WTC11 (cell line): ENCODE measurements at regions not wholly inside any gene's neighbourhood (a gene's known extent, or its start where the extent isn't known, plus 50 kb on each side); places are given as distances from the start of the nearest gene placed in this dataset.

Experiments
- ATAC-seq: fragments of 200-7000 bp; cut with Tn5 transposase; 2 replicates; pipeline ENCODE4 v1.10.0; 2021; ENCODE audit warnings: mild to moderate bottlenecking, moderate library complexity
- CTCF ChIA-PET: fragments of 300-600 bp; sonication (Branson Sonifier 250); formaldehyde crosslinking; loops from one replicate; lab custom pipeline; 2021; ENCODE audit warnings: antibody characterized with exemption; lab: Charles Lee
- POLR2A ChIA-PET: fragments of 350-600 bp; sonication (Branson Sonifier 250); formaldehyde crosslinking; loops from one replicate; lab custom pipeline; 2021; ENCODE audit warnings: antibody characterized with exemption; lab: Charles Lee
- DNase-seq: peaks from one replicate; pipeline ENCODE4 v3.0.0; 2021; ENCODE audit warnings: low spot score
- H3K27ac Mint-ChIP-seq: 2 replicates; pipeline ENCODE4 v1.8.0; 2021; ENCODE audit warnings: mixed read lengths
- H3K27me3 Mint-ChIP-seq: 2 replicates; pipeline ENCODE4 v1.8.0; 2021; ENCODE audit warnings: low read depth, mild to moderate bottlenecking, moderate library complexity, mixed read lengths
- H3K36me3 Mint-ChIP-seq: 2 replicates; pipeline ENCODE4 v1.8.0; 2021; ENCODE audit warnings: mixed read lengths
- H3K4me1 Mint-ChIP-seq: 2 replicates; pipeline ENCODE4 v1.8.0; 2022; ENCODE audit warnings: mixed read lengths
- H3K4me3 Mint-ChIP-seq: 2 replicates; pipeline ENCODE4 v1.8.0; 2021; ENCODE audit warnings: mild to moderate bottlenecking, moderate library complexity, mixed read lengths
- H3K9me3 Mint-ChIP-seq: 2 replicates; pipeline ENCODE4 v1.8.0; 2021; ENCODE audit warnings: mixed read lengths
- CBFB ChIP-seq: sonication (generic); formaldehyde crosslinking; IDR thresholded peaks from 2 replicates; pipeline ENCODE4 v1.8.1; 2022; ENCODE audit warnings: mild to moderate bottlenecking, low read depth, missing genetic modification reagents
- GABPB1 ChIP-seq: sonication (generic); formaldehyde crosslinking; IDR thresholded peaks from 2 replicates; pipeline ENCODE4 v1.8.1; 2023; ENCODE audit warnings: mild to moderate bottlenecking, missing genetic modification reagents
- IRF2 ChIP-seq: sonication (generic); formaldehyde crosslinking; IDR thresholded peaks from 2 replicates; pipeline ENCODE4 v1.8.0; 2022; ENCODE audit warnings: low read depth, missing genetic modification reagents, borderline replicate concordance
- NFATC4 ChIP-seq: fragments of 250-450 bp; sonication (Bioruptor Pico); IDR thresholded peaks from 2 replicates; pipeline ENCODE4 v1.9.0; 2021; ENCODE audit warnings: mild to moderate bottlenecking
- NR1H2 ChIP-seq: sonication (generic); formaldehyde crosslinking; IDR thresholded peaks from 2 replicates; pipeline ENCODE4 v1.9.0; 2021; ENCODE audit warnings: mild to moderate bottlenecking, moderate library complexity, missing genetic modification reagents
- NR3C1 ChIP-seq: sonication (generic); formaldehyde crosslinking; conservative IDR thresholded peaks from 2 replicates; pipeline ENCODE4 v1.8.1; 2023; ENCODE audit warnings: low read depth, mild to moderate bottlenecking, missing genetic modification reagents
- SMAD4 ChIP-seq: sonication (generic); formaldehyde crosslinking; IDR thresholded peaks from 2 replicates; pipeline ENCODE4 v1.8.0; 2022; ENCODE audit warnings: mild to moderate bottlenecking, missing genetic modification reagents
- SOX15 ChIP-seq: fragments of 250-450 bp; sonication (Bioruptor Pico); IDR thresholded peaks from 2 replicates; pipeline ENCODE4 v1.9.0; 2021; ENCODE audit warnings: mild to moderate bottlenecking
- TP53 ChIP-seq: sonication (generic); formaldehyde crosslinking; IDR thresholded peaks from 2 replicates; pipeline ENCODE4 v1.8.1; 2023; ENCODE audit warnings: mild to moderate bottlenecking, missing genetic modification reagents
- ZNF121 ChIP-seq: sonication (generic); formaldehyde crosslinking; IDR thresholded peaks from 2 replicates; pipeline ENCODE4 v1.8.0; 2023; ENCODE audit warnings: missing genetic modification reagents
- TF ChIP-seq, protein P1 (sequence below): sonication (generic); formaldehyde crosslinking; IDR thresholded peaks from 2 replicates; pipeline ENCODE4 v1.8.1; 2023; ENCODE audit warnings: mild to moderate bottlenecking, missing genetic modification reagents
- TF ChIP-seq, protein P2 (sequence below): sonication (generic); formaldehyde crosslinking; IDR thresholded peaks from 2 replicates; pipeline ENCODE4 v1.8.0; 2023; ENCODE audit warnings: missing genetic modification reagents, mild to moderate bottlenecking, borderline replicate concordance
- TF ChIP-seq, protein P3 (sequence below): sonication (generic); formaldehyde crosslinking; IDR thresholded peaks from 2 replicates; pipeline ENCODE4 v1.8.1; 2022; ENCODE audit warnings: missing genetic modification reagents, borderline replicate concordance
- TF ChIP-seq, protein P4 (sequence below): fragments of 250-450 bp; sonication (Bioruptor Pico); IDR thresholded peaks from 2 replicates; pipeline ENCODE4 v1.9.0; 2021; ENCODE audit warnings: mild to moderate bottlenecking
- TF ChIP-seq, protein P5 (sequence below): fragments of 250-450 bp; sonication (Bioruptor Pico); IDR thresholded peaks from 2 replicates; pipeline ENCODE4 v1.9.0; 2021; ENCODE audit warnings: mild to moderate bottlenecking, borderline replicate concordance
- TF ChIP-seq, protein P6 (sequence below): sonication (generic); formaldehyde crosslinking; IDR thresholded peaks from 2 replicates; pipeline ENCODE4 v1.8.1; 2023; ENCODE audit warnings: mild to moderate bottlenecking, missing genetic modification reagents, moderate library complexity
- TF ChIP-seq, protein P7 (sequence below): sonication (generic); formaldehyde crosslinking; IDR thresholded peaks from 2 replicates; pipeline ENCODE4 v1.8.0; 2022; ENCODE audit warnings: missing genetic modification reagents

DNA sequence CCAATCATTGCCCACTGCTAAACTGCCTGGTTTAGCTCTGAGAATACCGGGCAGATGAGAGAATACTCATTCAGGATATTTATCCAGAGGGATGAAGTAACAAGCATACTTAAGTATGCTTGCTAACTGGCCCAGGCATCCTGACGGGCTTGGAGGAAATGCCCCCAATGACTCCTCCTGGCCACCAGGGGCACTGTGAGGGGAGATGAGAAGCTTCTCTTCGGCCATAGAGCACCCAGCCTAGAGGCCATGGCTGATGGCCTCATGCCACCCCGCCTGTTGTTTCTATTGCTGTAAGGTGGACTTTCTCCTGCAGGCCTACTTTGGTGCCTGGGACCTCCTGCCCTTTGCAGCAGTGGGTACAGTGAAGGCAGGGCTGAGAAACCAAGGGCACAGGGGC, 134.5 kb upstream of the FSTL4 start (continued):
- no peak for TF ChIP-seq NR3C1

DNA sequence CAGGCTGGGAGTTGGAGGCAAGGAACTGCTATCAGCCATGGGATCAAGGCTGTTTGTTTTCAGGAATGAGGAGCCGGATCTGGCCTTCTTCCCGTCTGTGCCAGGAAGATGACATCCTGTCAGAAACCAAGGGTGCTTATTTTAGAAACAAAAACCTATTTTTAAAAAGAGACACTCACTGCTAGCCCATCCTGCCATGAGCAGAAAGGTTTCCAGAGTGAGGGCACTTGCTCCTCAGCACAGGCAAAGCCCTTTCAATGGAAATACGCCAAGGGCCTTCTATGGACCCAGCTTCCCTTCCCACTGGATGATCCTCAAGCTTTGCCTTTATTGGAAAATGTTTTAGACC, 132.6 kb upstream of the FSTL4 start:
- DNase-seq (no peak), ATAC-seq (no peak)
- H3K27ac Mint-ChIP-seq, result no peak overlapping the region
- peaks cover 4% of the 10 kb centered on the region; the same call in 1 of the 2 replicates for H3K9me3 Mint-ChIP-seq
- no peaks in the 10 kb centered on the region for H3K36me3 Mint-ChIP-seq
- no peaks in the 10 kb centered on the region for H3K4me1 Mint-ChIP-seq
- no peaks in the 10 kb centered on the region; the same call in 1 of the 2 replicates for H3K27me3 Mint-ChIP-seq
- ChIA-PET POLR2A (no interaction called here), CTCF (interaction anchor here (1.6 kb wide), 1 partner anchor 10 kb away, joined by 6 read pairs; no protein-coding TSS in a partner anchor)
- H3K4me3 Mint-ChIP-seq, result no peak overlapping the region
- TF ChIP-seq ZNF121 (CRISPR knock-in tag), result no peak
- TF ChIP-seq, protein P1, sequence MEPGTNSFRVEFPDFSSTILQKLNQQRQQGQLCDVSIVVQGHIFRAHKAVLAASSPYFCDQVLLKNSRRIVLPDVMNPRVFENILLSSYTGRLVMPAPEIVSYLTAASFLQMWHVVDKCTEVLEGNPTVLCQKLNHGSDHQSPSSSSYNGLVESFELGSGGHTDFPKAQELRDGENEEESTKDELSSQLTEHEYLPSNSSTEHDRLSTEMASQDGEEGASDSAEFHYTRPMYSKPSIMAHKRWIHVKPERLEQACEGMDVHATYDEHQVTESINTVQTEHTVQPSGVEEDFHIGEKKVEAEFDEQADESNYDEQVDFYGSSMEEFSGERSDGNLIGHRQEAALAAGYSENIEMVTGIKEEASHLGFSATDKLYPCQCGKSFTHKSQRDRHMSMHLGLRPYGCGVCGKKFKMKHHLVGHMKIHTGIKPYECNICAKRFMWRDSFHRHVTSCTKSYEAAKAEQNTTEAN (CRISPR knock-in tag), result no peak
- no peak for TF ChIP-seq SOX15 (CRISPR knock-in tag)
- TF ChIP-seq, protein P2, sequence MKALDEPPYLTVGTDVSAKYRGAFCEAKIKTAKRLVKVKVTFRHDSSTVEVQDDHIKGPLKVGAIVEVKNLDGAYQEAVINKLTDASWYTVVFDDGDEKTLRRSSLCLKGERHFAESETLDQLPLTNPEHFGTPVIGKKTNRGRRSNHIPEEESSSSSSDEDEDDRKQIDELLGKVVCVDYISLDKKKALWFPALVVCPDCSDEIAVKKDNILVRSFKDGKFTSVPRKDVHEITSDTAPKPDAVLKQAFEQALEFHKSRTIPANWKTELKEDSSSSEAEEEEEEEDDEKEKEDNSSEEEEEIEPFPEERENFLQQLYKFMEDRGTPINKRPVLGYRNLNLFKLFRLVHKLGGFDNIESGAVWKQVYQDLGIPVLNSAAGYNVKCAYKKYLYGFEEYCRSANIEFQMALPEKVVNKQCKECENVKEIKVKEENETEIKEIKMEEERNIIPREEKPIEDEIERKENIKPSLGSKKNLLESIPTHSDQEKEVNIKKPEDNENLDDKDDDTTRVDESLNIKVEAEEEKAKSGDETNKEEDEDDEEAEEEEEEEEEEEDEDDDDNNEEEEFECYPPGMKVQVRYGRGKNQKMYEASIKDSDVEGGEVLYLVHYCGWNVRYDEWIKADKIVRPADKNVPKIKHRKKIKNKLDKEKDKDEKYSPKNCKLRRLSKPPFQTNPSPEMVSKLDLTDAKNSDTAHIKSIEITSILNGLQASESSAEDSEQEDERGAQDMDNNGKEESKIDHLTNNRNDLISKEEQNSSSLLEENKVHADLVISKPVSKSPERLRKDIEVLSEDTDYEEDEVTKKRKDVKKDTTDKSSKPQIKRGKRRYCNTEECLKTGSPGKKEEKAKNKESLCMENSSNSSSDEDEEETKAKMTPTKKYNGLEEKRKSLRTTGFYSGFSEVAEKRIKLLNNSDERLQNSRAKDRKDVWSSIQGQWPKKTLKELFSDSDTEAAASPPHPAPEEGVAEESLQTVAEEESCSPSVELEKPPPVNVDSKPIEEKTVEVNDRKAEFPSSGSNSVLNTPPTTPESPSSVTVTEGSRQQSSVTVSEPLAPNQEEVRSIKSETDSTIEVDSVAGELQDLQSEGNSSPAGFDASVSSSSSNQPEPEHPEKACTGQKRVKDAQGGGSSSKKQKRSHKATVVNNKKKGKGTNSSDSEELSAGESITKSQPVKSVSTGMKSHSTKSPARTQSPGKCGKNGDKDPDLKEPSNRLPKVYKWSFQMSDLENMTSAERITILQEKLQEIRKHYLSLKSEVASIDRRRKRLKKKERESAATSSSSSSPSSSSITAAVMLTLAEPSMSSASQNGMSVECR, result no peak
- no peak for TF ChIP-seq CBFB (CRISPR knock-in tag)
- TF ChIP-seq, protein P3, sequence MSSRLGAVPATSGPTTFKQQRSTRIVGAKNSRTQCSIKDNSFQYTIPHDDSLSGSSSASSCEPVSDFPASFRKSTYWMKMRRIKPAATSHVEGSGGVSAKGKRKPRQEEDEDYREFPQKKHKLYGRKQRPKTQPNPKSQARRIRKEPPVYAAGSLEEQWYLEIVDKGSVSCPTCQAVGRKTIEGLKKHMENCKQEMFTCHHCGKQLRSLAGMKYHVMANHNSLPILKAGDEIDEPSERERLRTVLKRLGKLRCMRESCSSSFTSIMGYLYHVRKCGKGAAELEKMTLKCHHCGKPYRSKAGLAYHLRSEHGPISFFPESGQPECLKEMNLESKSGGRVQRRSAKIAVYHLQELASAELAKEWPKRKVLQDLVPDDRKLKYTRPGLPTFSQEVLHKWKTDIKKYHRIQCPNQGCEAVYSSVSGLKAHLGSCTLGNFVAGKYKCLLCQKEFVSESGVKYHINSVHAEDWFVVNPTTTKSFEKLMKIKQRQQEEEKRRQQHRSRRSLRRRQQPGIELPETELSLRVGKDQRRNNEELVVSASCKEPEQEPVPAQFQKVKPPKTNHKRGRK, result no peak
- TF ChIP-seq TP53, result no peak
- TF ChIP-seq, protein P4, sequence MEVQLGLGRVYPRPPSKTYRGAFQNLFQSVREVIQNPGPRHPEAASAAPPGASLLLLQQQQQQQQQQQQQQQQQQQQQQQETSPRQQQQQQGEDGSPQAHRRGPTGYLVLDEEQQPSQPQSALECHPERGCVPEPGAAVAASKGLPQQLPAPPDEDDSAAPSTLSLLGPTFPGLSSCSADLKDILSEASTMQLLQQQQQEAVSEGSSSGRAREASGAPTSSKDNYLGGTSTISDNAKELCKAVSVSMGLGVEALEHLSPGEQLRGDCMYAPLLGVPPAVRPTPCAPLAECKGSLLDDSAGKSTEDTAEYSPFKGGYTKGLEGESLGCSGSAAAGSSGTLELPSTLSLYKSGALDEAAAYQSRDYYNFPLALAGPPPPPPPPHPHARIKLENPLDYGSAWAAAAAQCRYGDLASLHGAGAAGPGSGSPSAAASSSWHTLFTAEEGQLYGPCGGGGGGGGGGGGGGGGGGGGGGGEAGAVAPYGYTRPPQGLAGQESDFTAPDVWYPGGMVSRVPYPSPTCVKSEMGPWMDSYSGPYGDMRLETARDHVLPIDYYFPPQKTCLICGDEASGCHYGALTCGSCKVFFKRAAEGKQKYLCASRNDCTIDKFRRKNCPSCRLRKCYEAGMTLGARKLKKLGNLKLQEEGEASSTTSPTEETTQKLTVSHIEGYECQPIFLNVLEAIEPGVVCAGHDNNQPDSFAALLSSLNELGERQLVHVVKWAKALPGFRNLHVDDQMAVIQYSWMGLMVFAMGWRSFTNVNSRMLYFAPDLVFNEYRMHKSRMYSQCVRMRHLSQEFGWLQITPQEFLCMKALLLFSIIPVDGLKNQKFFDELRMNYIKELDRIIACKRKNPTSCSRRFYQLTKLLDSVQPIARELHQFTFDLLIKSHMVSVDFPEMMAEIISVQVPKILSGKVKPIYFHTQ (CRISPR knock-in tag), result no peak
- TF ChIP-seq NFATC4, result no peak
- no peak for TF ChIP-seq NR1H2 (CRISPR knock-in tag)
- no peak for TF ChIP-seq IRF2
- TF ChIP-seq SMAD4 (CRISPR knock-in tag), result no peak
- TF ChIP-seq, protein P5, sequence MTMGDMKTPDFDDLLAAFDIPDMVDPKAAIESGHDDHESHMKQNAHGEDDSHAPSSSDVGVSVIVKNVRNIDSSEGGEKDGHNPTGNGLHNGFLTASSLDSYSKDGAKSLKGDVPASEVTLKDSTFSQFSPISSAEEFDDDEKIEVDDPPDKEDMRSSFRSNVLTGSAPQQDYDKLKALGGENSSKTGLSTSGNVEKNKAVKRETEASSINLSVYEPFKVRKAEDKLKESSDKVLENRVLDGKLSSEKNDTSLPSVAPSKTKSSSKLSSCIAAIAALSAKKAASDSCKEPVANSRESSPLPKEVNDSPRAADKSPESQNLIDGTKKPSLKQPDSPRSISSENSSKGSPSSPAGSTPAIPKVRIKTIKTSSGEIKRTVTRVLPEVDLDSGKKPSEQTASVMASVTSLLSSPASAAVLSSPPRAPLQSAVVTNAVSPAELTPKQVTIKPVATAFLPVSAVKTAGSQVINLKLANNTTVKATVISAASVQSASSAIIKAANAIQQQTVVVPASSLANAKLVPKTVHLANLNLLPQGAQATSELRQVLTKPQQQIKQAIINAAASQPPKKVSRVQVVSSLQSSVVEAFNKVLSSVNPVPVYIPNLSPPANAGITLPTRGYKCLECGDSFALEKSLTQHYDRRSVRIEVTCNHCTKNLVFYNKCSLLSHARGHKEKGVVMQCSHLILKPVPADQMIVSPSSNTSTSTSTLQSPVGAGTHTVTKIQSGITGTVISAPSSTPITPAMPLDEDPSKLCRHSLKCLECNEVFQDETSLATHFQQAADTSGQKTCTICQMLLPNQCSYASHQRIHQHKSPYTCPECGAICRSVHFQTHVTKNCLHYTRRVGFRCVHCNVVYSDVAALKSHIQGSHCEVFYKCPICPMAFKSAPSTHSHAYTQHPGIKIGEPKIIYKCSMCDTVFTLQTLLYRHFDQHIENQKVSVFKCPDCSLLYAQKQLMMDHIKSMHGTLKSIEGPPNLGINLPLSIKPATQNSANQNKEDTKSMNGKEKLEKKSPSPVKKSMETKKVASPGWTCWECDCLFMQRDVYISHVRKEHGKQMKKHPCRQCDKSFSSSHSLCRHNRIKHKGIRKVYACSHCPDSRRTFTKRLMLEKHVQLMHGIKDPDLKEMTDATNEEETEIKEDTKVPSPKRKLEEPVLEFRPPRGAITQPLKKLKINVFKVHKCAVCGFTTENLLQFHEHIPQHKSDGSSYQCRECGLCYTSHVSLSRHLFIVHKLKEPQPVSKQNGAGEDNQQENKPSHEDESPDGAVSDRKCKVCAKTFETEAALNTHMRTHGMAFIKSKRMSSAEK, result no peak
- TF ChIP-seq, protein P6, sequence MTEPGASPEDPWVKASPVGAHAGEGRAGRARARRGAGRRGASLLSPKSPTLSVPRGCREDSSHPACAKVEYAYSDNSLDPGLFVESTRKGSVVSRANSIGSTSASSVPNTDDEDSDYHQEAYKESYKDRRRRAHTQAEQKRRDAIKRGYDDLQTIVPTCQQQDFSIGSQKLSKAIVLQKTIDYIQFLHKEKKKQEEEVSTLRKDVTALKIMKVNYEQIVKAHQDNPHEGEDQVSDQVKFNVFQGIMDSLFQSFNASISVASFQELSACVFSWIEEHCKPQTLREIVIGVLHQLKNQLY (CRISPR knock-in tag), result no peak
- no peak for TF ChIP-seq GABPB1 (CRISPR knock-in tag)
- TF ChIP-seq, protein P7, sequence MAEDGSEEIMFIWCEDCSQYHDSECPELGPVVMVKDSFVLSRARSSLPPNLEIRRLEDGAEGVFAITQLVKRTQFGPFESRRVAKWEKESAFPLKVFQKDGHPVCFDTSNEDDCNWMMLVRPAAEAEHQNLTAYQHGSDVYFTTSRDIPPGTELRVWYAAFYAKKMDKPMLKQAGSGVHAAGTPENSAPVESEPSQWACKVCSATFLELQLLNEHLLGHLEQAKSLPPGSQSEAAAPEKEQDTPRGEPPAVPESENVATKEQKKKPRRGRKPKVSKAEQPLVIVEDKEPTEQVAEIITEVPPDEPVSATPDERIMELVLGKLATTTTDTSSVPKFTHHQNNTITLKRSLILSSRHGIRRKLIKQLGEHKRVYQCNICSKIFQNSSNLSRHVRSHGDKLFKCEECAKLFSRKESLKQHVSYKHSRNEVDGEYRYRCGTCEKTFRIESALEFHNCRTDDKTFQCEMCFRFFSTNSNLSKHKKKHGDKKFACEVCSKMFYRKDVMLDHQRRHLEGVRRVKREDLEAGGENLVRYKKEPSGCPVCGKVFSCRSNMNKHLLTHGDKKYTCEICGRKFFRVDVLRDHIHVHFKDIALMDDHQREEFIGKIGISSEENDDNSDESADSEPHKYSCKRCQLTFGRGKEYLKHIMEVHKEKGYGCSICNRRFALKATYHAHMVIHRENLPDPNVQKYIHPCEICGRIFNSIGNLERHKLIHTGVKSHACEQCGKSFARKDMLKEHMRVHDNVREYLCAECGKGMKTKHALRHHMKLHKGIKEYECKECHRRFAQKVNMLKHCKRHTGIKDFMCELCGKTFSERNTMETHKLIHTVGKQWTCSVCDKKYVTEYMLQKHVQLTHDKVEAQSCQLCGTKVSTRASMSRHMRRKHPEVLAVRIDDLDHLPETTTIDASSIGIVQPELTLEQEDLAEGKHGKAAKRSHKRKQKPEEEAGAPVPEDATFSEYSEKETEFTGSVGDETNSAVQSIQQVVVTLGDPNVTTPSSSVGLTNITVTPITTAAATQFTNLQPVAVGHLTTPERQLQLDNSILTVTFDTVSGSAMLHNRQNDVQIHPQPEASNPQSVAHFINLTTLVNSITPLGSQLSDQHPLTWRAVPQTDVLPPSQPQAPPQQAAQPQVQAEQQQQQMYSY (CRISPR knock-in tag), result no peak
